ENCODE measurements at regions not wholly inside any gene's neighbourhood (a gene's known extent, or its start where the extent isn't known, plus 50 kb on each side); places are given as distances from the start of the nearest gene placed in this dataset.

DNA sequence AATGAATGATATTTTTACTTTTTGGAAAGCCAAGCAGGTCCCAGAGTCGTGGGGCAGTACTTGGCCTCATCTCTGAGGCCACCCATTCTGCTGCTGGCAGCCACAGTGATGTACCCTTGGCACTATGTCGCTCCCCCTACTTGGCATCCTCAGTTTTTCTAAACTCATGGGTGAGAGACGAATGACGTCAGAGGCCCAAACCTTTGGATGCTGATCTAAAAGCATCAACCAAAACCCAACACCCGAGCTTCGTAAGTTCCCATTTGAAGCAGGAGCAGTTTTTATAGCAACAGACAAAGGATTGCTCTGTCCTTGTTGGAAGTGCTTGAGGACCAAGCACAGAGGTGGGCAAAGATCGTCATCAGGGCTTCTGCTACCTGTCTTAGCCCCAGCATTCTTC lies 212.9 kb downstream of the PAX1 start:
- TF ChIP-seq EZH2 (IDR thresholded peaks at IDR 0.05; ENCODE audit: low read length, unreplicated experiment), result no peak
- TF ChIP-seq, protein P1, sequence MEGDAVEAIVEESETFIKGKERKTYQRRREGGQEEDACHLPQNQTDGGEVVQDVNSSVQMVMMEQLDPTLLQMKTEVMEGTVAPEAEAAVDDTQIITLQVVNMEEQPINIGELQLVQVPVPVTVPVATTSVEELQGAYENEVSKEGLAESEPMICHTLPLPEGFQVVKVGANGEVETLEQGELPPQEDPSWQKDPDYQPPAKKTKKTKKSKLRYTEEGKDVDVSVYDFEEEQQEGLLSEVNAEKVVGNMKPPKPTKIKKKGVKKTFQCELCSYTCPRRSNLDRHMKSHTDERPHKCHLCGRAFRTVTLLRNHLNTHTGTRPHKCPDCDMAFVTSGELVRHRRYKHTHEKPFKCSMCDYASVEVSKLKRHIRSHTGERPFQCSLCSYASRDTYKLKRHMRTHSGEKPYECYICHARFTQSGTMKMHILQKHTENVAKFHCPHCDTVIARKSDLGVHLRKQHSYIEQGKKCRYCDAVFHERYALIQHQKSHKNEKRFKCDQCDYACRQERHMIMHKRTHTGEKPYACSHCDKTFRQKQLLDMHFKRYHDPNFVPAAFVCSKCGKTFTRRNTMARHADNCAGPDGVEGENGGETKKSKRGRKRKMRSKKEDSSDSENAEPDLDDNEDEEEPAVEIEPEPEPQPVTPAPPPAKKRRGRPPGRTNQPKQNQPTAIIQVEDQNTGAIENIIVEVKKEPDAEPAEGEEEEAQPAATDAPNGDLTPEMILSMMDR (conservative IDR thresholded peaks at IDR 0.05; ENCODE audit: low read depth, low read length), result no peak

Measured in PC-3 (cell line).